GM19023 (cell line): ENCODE measurements at regions not wholly inside any gene's neighbourhood (a gene's known extent, or its start where the extent isn't known, plus 50 kb on each side); places are given as distances from the start of the nearest gene placed in this dataset.
"Not testable (repeated sequence)": the region's sequence is repeated elsewhere in the genome, so short reads cannot be mapped to it uniquely, and the experiment has no call there.

ENCODE experiments used
- ATAC-seq: cut with Tn5 transposase; IDR thresholded peaks from one replicate; pipeline ENCODE4 v1.9.1; 2021; ENCODE audit warnings: mild to moderate bottlenecking, moderate library complexity; ENCODE audit not compliant: unreplicated experiment

- not testable (repeated sequence) for ATAC-seq
These were observed 118.6 kb downstream of the ATP6V0E2 start for GRCh38 chr7:149992366-149992765.

GRCh38 chr7:149995369-149996026 lies 121.7 kb downstream of the ATP6V0E2 start:
- ATAC-seq, result not testable (repeated sequence)

- ATAC-seq, result not testable (repeated sequence)
These were observed 127.2 kb downstream of the ATP6V0E2 start for GRCh38 chr7:150000780-150001599.

GRCh38 chr7:150003304-150003810 lies 129.6 kb downstream of the ATP6V0E2 start:
- no peak for ATAC-seq

GRCh38 chr7:150003973-150004372 lies 130.2 kb downstream of the ATP6V0E2 start:
- not testable (repeated sequence) for ATAC-seq

GRCh38 chr7:150004843-150005242 lies 131.1 kb downstream of the ATP6V0E2 start:
- not testable (repeated sequence) for ATAC-seq

GRCh38 chr7:150009620-150010303 lies 136.0 kb downstream of the ATP6V0E2 start:
- not testable (repeated sequence) for ATAC-seq

GRCh38 chr7:150016651-150017189 lies 143.0 kb downstream of the ATP6V0E2 start:
- not testable (repeated sequence) for ATAC-seq

GRCh38 chr7:150020210-150020609 lies 146.4 kb downstream of the ATP6V0E2 start:
- ATAC-seq, result not testable (repeated sequence)

GRCh38 chr7:150024550-150025490 lies 151.1 kb downstream of the ATP6V0E2 start:
- ATAC-seq, result not testable (repeated sequence)

GRCh38 chr7:150025802-150026201 lies 152.0 kb downstream of the ATP6V0E2 start:
- not testable (repeated sequence) for ATAC-seq

GRCh38 chr7:150028344-150029012 lies 154.7 kb downstream of the ATP6V0E2 start:
- not testable (repeated sequence) for ATAC-seq

- not testable (repeated sequence) for ATAC-seq
These were observed 155.2 kb downstream of the ATP6V0E2 start for GRCh38 chr7:150029013-150029389.

GRCh38 chr7:150031733-150032132 lies 158.0 kb downstream of the ATP6V0E2 start:
- not testable (repeated sequence) for ATAC-seq

- ATAC-seq, result not testable (repeated sequence)
These were observed 159.9 kb downstream of the ATP6V0E2 start for GRCh38 chr7:150033711-150034110.

- ATAC-seq, result not testable (repeated sequence)
These were observed 162.0 kb downstream of the ATP6V0E2 start for GRCh38 chr7:150035769-150036168.

- ATAC-seq, result not testable (repeated sequence)
These were observed 165.3 kb downstream of the ATP6V0E2 start for GRCh38 chr7:150039061-150039460.

GRCh38 chr7:150042281-150042680 lies 168.5 kb downstream of the ATP6V0E2 start:
- ATAC-seq, result not testable (repeated sequence)

GRCh38 chr7:150044771-150045170 lies 171.0 kb downstream of the ATP6V0E2 start:
- not testable (repeated sequence) for ATAC-seq
